ENCODE measurements at regions not wholly inside any gene's neighbourhood (a gene's known extent, or its start where the extent isn't known, plus 50 kb on each side); places are given as distances from the start of the nearest gene placed in this dataset.

DNA sequence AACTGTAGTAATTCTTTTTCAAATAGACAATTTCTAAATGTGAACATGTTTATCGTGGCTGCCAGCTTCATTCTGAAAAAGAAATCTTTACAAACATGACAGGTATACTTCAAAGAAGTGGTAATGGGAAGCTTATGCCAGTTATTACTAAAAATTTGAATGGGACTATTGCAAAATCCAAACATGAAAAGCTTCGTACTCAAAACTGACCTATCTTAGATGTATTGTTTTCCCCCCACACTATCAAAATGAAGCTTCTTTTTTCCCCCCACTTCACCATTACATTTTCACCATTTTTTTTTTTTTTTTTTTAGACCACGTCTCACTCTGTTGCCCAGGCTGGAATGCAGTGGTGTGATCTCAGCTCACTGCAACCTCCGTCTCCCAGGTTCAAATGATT is 50.4 kb upstream of the SERTAD2 start:
- Mint-ChIP-seq H3K27me3 (no peaks in the 10 kb centered on the region), H3K27ac (no peak overlapping the region), H3K4me3 (no peak overlapping the region), H3K9me3 (peaks cover 3% of the 10 kb centered on the region), H3K36me3 (ENCODE audit: low read depth) (no peaks in the 10 kb centered on the region), H3K4me1 (peaks cover 7% of the 10 kb centered on the region)
- ATAC-seq (replicated peaks) = no peak

DNA sequence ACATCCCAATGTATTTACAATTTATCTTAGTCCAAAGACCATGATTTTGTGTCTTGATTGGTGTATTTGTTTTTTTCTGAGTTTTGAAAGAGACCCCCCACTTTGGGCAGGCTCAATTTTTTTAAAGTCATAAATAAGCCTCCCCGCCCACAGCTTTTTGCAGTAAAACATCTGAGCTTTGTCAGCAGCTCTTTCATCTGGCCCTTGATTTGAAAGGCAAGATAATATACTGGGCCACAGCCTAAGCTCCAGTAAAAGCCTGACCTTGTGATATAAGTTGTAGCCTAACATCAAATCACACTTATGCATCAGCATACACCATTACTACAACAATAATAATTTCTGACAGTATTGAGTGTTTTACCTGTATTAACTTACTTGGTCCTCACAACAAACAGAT is 51.3 kb upstream of the SERTAD2 start:
- Mint-ChIP-seq H3K9me3 (peaks cover 3% of the 10 kb centered on the region), H3K36me3 (ENCODE audit: low read depth) (no peaks in the 10 kb centered on the region), H3K4me1 (peaks cover 2% of the 10 kb centered on the region), H3K27ac (no peak overlapping the region), H3K27me3 (no peaks in the 10 kb centered on the region), H3K4me3 (no peak overlapping the region)
- no peak for ATAC-seq (replicated peaks)

DNA sequence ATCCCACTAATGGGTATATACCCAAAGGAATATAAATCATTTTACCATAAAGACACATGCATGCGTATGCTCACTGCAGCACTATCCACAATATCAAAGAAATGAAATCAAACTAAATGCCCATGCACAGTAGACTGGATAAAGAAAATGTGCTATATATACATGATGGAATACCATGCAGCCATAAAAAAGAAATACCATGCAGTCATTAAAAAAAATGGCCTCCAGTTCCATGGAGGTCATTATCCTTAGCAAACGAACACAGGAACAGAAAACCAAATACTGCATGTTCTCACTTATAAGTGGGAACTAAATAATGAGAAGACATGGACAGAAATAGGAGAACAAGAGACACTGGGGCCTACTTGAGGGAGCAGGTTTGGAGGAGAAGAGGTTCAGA is 53.6 kb upstream of the SERTAD2 start:
- peaks cover 3% of the 10 kb centered on the region for H3K9me3 Mint-ChIP-seq
- H3K36me3 Mint-ChIP-seq (ENCODE audit: low read depth) = no peaks in the 10 kb centered on the region
- peaks cover 13% of the 10 kb centered on the region for H3K4me1 Mint-ChIP-seq
- no peaks in the 10 kb centered on the region for H3K27me3 Mint-ChIP-seq
- no peak overlapping the region for H3K27ac Mint-ChIP-seq
- H3K4me3 Mint-ChIP-seq = no peak overlapping the region
- ATAC-seq (replicated peaks) = no peak

DNA sequence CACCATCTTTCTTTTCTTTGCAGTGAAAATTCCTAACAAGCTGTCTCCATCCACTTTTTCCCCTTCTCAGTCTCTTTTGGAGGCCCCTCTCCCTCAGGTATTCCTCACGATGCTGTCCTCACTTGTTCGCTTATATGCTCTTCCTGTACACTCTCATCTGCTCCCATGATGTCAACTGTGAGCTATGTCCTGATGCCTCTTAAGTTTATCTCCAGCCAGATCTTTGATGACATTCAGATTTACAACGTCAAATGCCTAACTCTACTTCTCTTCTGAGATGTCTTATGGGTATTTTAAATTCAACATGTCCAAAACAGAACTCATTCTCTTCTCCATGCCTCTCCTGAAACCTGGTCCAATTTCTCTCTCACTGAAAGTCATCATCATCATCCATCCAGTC is 55.1 kb upstream of the SERTAD2 start:
- H3K4me3 Mint-ChIP-seq = no peak overlapping the region
- H3K9me3 Mint-ChIP-seq = peaks cover 3% of the 10 kb centered on the region
- no peak overlapping the region for H3K27ac Mint-ChIP-seq
- ATAC-seq (replicated peaks) = no peak
- H3K4me1 Mint-ChIP-seq = peaks cover 15% of the 10 kb centered on the region
- no peaks in the 10 kb centered on the region for H3K36me3 Mint-ChIP-seq (ENCODE audit: low read depth)
- H3K27me3 Mint-ChIP-seq = no peaks in the 10 kb centered on the region

DNA sequence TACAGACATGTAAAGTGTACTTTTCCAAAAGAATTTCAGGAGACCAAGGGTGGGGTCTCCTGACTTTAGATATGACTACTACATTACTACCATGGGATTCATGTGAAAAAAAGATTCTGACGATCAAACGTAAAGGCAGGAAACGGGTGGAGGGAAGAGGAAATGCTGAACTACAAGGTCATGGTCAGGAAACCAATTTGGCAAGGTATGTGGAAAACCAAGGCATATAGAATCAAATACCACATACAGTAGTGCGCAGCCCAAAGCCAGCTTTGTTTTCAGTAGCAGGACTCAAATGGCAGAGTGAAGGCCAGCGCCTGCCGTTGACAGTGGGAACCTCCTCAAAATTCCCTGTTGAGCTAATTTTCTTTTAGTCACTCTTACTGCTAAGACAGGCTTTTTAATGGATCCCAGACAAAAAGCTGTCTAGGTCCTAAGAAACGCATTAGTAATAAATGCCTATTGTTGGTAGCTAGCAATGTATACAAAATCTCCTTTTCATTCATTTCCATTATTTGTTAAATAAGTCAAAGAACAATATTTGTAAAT is 57.6 kb upstream of the SERTAD2 start:
- no peaks in the 10 kb centered on the region for H3K36me3 Mint-ChIP-seq (ENCODE audit: low read depth)
- peak overlapping the region; percentile 3 for H3K4me3 Mint-ChIP-seq
- peaks cover 3% of the 10 kb centered on the region for H3K9me3 Mint-ChIP-seq
- H3K4me1 Mint-ChIP-seq = peaks cover 15% of the 10 kb centered on the region
- peak; percentile 21 for ATAC-seq (replicated peaks)
- no peaks in the 10 kb centered on the region for H3K27me3 Mint-ChIP-seq
- no peak overlapping the region for H3K27ac Mint-ChIP-seq

DNA sequence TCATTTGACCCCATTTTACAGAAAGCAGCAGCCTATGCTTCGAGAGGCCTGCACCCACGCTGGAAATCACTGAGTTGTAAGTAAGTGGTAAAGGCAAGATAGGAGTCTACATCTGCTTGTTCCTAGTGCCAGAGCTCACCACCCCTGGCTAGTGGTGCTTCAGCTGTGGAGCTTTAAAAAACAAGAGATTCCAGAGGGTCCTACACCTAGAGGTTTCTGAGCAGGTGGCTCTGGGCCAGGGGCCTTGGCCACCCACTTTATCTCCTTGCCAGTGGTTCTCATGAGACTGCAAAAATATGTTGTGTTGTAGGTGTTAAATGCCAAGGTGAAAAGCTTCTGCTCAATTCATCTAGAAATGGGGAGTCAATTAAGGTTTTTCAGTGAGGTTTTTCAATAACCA is 60.0 kb upstream of the SERTAD2 start:
- Mint-ChIP-seq H3K36me3 (ENCODE audit: low read depth) (no peaks in the 10 kb centered on the region), H3K4me3 (no peak overlapping the region), H3K4me1 (peaks cover 15% of the 10 kb centered on the region), H3K9me3 (no peaks in the 10 kb centered on the region), H3K27me3 (no peaks in the 10 kb centered on the region), H3K27ac (no peak overlapping the region)
- ATAC-seq (replicated peaks) = no peak

DNA sequence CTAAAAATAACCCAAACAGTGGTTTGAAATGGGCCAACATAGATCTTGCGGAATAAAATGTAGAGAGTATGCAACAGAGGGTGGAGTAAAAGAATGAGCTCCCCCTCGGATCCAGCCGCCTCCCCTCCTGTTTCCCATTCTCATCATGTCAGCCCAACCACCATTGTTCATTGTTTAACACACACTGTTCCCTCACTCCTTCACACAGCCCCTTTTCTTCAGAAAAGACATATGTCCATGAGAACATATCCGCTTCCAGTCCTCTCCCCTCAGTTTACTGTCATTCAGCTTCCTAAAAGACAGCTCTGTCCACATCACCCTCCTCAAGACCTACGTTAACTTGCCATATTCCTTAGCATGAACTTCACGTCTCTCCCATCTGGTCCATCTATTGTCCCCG is 62.9 kb upstream of the SERTAD2 start:
- no peak for ATAC-seq (replicated peaks)
- H3K4me3 Mint-ChIP-seq = no peak overlapping the region

DNA sequence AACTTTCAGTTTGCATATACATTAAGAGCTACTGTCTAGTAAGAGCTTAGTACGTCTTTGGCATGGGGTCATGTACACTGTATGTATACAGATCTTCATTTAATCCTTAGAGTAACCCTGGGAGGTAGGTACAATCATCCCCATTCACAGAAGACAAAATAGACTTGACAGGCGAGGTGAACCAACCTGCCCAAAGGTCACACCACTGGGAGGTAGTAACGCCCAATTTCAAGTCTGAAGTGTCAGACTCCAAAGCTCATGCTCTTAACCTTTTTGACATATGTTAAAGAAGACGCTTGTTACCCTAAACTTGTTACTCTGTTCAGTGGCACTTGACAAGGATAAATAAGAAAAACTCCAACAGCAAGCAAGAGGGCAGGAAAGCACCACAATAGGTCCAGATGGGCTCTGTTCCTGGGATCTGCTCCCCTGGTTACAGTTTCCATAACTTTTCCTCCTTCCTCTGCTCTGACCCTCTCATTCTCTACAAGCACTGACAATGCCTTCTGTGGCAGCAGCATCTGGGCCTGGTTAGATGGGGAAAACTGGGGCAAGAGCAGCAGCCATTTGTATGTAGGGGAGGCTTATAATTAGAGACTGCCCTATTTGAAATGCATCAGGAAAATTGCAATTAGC is 64.7 kb upstream of the SERTAD2 start:
- no peaks in the 10 kb centered on the region for H3K36me3 Mint-ChIP-seq (ENCODE audit: low read depth)
- no peaks in the 10 kb centered on the region for H3K27me3 Mint-ChIP-seq
- no peaks in the 10 kb centered on the region for H3K4me1 Mint-ChIP-seq
- no peak overlapping the region for H3K4me3 Mint-ChIP-seq
- H3K27ac Mint-ChIP-seq = no peak overlapping the region
- ATAC-seq (replicated peaks) = no peak
- no peaks in the 10 kb centered on the region for H3K9me3 Mint-ChIP-seq

More for the DNA sequence above, 62.9 kb upstream of the SERTAD2 start:
- Mint-ChIP-seq H3K27me3 (no peaks in the 10 kb centered on the region), H3K9me3 (no peaks in the 10 kb centered on the region), H3K4me1 (peaks cover 6% of the 10 kb centered on the region), H3K27ac (no peak overlapping the region), H3K36me3 (ENCODE audit: low read depth) (no peaks in the 10 kb centered on the region)

DNA sequence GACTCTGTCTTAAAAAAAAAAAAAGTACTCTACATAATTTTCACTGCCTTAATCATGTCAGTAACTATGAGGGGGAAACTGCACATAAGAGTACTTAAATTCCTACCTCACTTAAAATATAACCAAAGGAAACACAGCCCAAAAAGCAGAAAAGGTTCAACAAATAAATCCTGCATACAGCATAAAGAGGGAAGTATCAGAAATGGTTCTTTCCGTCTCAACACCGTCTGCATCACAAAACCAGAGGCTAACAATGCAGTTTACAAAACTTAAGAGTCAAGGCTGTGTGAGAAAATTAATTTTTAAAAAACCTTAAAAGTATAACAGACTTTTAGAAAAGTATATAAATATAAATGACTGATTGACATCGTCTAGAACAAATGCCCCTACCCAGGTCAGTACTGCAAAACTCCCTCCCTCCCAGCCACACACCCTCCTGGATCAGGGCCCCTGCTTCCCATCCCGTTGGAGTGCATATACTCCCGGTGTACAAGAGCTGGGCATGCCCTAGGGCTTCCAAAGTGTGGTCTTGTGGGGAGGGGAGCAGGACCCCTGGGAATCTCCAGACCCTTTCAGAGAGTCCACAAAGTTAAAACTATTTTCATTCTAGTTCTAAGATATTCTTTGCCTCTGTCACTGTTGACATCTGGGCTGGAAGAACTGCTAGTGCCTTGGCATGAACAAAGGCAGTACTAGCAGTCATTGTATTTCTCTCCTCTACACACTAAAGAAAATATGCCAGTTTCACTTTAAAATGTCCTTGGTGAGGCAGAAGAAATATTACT is 67.0 kb upstream of the SERTAD2 start:
- Mint-ChIP-seq H3K36me3 (ENCODE audit: low read depth) (no peaks in the 10 kb centered on the region), H3K9me3 (no peaks in the 10 kb centered on the region), H3K27me3 (no peaks in the 10 kb centered on the region), H3K4me1 (no peaks in the 10 kb centered on the region), H3K4me3 (no peak overlapping the region), H3K27ac (no peak overlapping the region)
- ATAC-seq (replicated peaks) = no peak

DNA sequence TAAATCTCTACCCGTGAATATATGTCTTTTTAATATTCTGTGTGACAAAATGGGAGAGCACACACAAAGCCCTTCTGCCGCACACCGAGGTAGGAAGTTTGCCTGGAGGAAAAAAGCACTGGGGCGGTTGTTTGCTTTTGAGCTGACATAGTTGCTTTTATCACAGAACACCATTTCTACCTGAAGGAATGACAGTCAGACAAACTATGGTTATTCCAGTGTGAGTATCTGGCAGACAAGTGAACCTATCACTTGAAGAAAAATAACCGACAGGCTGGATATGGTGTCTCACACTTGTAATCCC is 67.6 kb upstream of the SERTAD2 start:
- no peak for ATAC-seq (replicated peaks)
- Mint-ChIP-seq H3K36me3 (ENCODE audit: low read depth) (no peaks in the 10 kb centered on the region), H3K27ac (no peak overlapping the region)

DNA sequence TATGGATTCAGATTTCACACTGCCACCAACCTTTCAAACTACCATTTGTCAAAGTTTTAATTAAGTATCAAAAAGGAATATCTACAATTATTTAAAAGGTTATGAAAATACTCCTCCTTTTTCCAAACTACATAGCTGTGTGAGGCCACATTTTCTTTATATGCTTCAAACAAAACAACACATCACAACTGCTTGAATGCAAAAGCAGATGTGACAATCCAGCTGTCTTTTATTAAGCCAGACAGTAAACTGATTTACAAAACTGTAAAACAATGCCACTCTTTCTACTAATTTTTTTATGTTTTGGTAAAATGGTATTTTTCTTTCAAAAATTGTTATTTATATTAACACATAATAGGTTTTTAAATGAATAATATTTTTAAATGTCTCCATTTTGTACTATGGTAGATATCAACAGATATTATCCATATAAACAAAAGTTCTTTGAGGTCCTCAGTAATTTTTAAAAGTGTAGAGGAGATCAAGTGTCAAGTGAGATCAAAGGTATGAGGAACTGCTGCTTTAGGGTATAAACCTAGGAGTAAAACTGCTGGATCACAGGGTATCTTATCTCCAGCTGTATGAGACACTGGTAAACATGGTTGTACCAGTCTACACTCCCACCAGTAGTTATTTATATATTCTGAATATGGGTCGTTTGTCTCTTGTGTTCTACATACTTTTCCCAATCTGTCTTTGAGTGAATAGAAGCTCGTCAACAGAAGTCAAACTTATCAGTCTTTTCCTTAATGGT is 68.8 kb upstream of the SERTAD2 start:
- H3K27ac Mint-ChIP-seq = no peak overlapping the region
- H3K36me3 Mint-ChIP-seq (ENCODE audit: low read depth) = no peaks in the 10 kb centered on the region
- H3K4me3 Mint-ChIP-seq = no peak overlapping the region

More for the DNA sequence above, 67.6 kb upstream of the SERTAD2 start:
- Mint-ChIP-seq H3K4me3 (no peak overlapping the region), H3K9me3 (no peaks in the 10 kb centered on the region), H3K27me3 (no peaks in the 10 kb centered on the region), H3K4me1 (no peaks in the 10 kb centered on the region)

DNA sequence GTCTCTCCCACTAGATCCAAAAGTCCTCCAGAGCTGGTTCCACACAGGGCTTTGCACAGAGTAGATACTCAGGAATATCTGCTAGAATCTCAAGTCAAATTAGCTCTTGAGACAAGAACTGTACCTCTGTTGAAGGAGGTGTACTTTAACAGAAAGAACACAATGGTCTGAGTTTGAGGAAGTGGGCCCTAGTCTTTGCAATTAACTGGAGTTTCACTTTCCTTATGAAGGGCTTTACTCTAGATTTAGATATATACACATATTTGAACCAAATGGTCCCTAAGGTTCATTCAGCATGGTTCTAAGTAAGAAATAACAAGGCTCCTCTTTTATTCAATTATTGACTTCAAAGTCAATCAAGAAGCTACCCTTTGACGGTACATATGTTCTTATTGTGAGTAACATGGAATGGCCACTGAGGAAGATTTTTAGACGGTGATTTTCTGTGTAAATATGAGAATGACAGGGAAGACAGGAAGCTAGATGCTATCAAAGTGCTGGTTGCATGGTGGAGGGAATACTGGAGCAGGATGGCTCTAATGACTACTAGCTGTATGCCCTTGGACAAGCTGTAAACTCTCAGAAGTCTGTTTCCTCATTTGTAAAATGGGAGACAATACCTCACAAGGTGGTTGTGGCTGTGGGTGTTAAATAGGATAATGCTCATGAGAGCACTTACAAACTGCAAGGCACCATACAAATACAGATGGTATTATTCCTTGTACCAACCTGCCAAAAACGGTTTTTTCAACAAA is 73.5 kb upstream of the SERTAD2 start:
- Mint-ChIP-seq H3K4me1 (peaks cover 31% of the 10 kb centered on the region), H3K4me3 (peak overlapping the region; percentile 78), H3K27ac (peak overlapping the region; percentile 79), H3K9me3 (no peaks in the 10 kb centered on the region), H3K36me3 (ENCODE audit: low read depth) (no peaks in the 10 kb centered on the region), H3K27me3 (no peaks in the 10 kb centered on the region)
- peak; percentile 77 for ATAC-seq (replicated peaks)

More for the DNA sequence above, 68.8 kb upstream of the SERTAD2 start:
- Mint-ChIP-seq H3K9me3 (no peaks in the 10 kb centered on the region), H3K4me1 (peaks cover 8% of the 10 kb centered on the region), H3K27me3 (no peaks in the 10 kb centered on the region)
- ATAC-seq (replicated peaks) = no peak

DNA sequence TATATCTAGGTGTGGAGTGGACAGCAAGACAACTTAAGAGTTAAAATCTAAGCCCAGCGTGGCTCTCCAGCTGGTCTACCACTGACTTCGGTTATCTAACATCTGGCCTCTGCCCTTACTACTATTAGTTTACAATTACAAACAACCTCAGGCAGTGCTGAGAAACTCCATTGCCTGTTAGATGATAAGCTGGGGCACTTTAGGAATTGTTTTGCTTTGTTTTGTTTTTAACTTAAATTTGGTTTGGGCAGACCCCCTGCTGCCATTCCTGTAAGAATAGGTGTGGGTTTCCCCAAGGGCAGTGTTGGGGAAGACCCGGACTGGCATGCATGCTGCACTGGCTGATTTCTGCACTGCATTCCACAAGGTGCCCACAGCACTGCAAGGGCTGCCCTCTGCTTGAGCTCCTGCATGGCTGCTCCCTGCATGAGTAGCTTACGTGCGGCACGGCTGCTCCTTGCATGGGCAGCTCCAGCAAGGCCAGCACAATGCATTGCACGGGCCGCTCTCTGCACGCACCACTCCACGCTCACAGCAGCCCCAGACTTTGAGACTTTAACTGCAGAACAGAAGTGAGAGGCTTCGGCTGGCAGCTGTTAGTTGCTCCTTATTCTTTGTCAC is 74.2 kb upstream of the SERTAD2 start:
- Mint-ChIP-seq H3K27me3 (no peaks in the 10 kb centered on the region), H3K27ac (peak overlapping the region; percentile 79), H3K4me3 (peak overlapping the region; percentile 78), H3K36me3 (ENCODE audit: low read depth) (no peaks in the 10 kb centered on the region), H3K9me3 (no peaks in the 10 kb centered on the region), H3K4me1 (peaks cover 31% of the 10 kb centered on the region)
- ATAC-seq (replicated peaks) = no peak

Data from activated T-helper 17 cell treated with anti-CD3 and anti-CD28 coated beads, Interleukin-2, amount 50 U/mL, for 72 hours (primary cell).